Kidney (tissue), 13 donors: ENCODE measurements at regions not wholly inside any gene's neighbourhood (a gene's known extent, or its start where the extent isn't known, plus 50 kb on each side); places are given as distances from the start of the nearest gene placed in this dataset.
"Not testable (repeated sequence)": the region's sequence is repeated elsewhere in the genome, so short reads cannot be mapped to it uniquely, and the experiment has no call there.

Source experiments
- DNase-seq, 5 donors: peaks; one replicate each; pipeline ENCODE4 v3.0.0-alpha.2; 2013 to 2020
- FAIRE-seq: peaks from 2 replicates; lab custom pipeline; 2012; peaks lifted over from hg19 to GRCh38; lab: Jason Lieb, UNC
- H3K27ac ChIP-seq, 2 donors: one replicate each; pipeline ENCODE4 v1.7.0; 2013; ENCODE audit warnings: low read depth in 2 of 2, low read length in 2 of 2, inconsistent platforms in 1 of 2
- H3K27me3 ChIP-seq: one replicate; pipeline ENCODE4 v1.7.1; 2013; ENCODE audit warnings: low read length, inconsistent platforms; ENCODE audit not compliant: control insufficient read depth, insufficient read depth
- H3K36me3 ChIP-seq, 3 donors: one replicate each; pipeline versions ENCODE4 v1.7.0 to v1.7.1; 2013; ENCODE audit warnings: low read length in 3 of 3, control low read depth in 1 of 3, inconsistent platforms in 1 of 3; ENCODE audit not compliant: insufficient read depth in 3 of 3, control insufficient read depth in 2 of 3
- H3K4me1 ChIP-seq, 3 donors: one replicate each; pipeline versions ENCODE4 v1.7.0 to v1.7.1; 2013; ENCODE audit warnings: low read length in 3 of 3, inconsistent platforms in 1 of 3, low read depth in 1 of 3; ENCODE audit not compliant: control insufficient read depth in 2 of 3, insufficient read depth in 2 of 3
- H3K4me3 ChIP-seq, 3 donors: one replicate each; pipeline versions ENCODE4 v1.7.0 to v1.8.1; 2013; ENCODE audit warnings: low read length in 3 of 3, control low read depth in 1 of 3, inconsistent platforms in 1 of 3
- H3K9ac ChIP-seq, 3 donors: one replicate each; pipeline versions ENCODE4 v1.7.0 to v1.7.1; 2013; ENCODE audit warnings: low read length in 3 of 3, control low read depth in 1 of 3, inconsistent platforms in 1 of 3
- H3K9me3 ChIP-seq, 3 donors: one replicate each; pipeline versions ENCODE4 v1.7.0 to v1.7.1; 2013; ENCODE audit warnings: low read length in 3 of 3, control low read depth in 1 of 3, inconsistent platforms in 1 of 3; ENCODE audit not compliant: control insufficient read depth in 2 of 3, insufficient read depth in 1 of 3
- CTCF ChIP-seq: IDR thresholded peaks from 3 replicates; pipeline ENCODE4 v1.5.1; 2012; ENCODE audit warnings: mild to moderate bottlenecking, moderate library complexity, borderline replicate concordance; ENCODE audit not compliant: insufficient read depth; ENCODE audit errors: extremely low read depth
- intact Hi-C: fragments of 100-400 bp; cut with DNase I; formaldehyde crosslinking; loops from one replicate; pipeline ENCODE4 v1.11.1; 2022
- donor health status: control.
- donor health status: control.
- donor health status: control.
- donor health status: control.
- donor health status: control.
- donor health status: DM: yes; HTN: yes; CAD: no.
- donor health status: Normal renal cell carcinoma (clear cell type).

GRCh38 chr6:82111114-82111513, 136.4 kb downstream of the IBTK start:
- Histone ChIP-seq H3K9ac (no peak overlapping the region), H3K27ac (no peak overlapping the region), H3K9me3 (peaks cover 0 to 6% (median 0%) of the 10 kb centered on the region in 3 donors), H3K4me3 (no peak overlapping the region), H3K36me3 (no peaks in the 10 kb centered on the region), H3K4me1 (no peaks in the 10 kb centered on the region), H3K27me3 (no peaks in the 10 kb centered on the region)
- FAIRE-seq, result no peak
- DNase-seq, result no peak
- no peak for TF ChIP-seq CTCF
- intact Hi-C loops, result no loop called here

- H3K27ac ChIP-seq, FAIRE-seq, H3K27me3 ChIP-seq, intact Hi-C loops, H3K9me3 ChIP-seq, H3K9ac ChIP-seq, H3K36me3 ChIP-seq, DNase-seq, H3K4me1 ChIP-seq, H3K4me3 ChIP-seq: not testable (repeated sequence)
These were observed 144.4 kb downstream of the IBTK start for GRCh38 chr6:82103171-82103570.

- H3K9me3 ChIP-seq, DNase-seq, H3K4me3 ChIP-seq, H3K27me3 ChIP-seq, FAIRE-seq, H3K4me1 ChIP-seq, H3K27ac ChIP-seq, H3K9ac ChIP-seq, H3K36me3 ChIP-seq, intact Hi-C loops: not testable (repeated sequence)
These were observed 146.0 kb downstream of the IBTK start for GRCh38 chr6:82101374-82102114.

GRCh38 chr6:82100763-82101162, 146.8 kb downstream of the IBTK start:
- DNase-seq, intact Hi-C loops, H3K27me3 ChIP-seq, H3K9ac ChIP-seq, H3K4me3 ChIP-seq, H3K4me1 ChIP-seq, H3K36me3 ChIP-seq, H3K27ac ChIP-seq, FAIRE-seq, H3K9me3 ChIP-seq: not testable (repeated sequence)

GRCh38 chr6:82097676-82098075, 149.9 kb downstream of the IBTK start:
- FAIRE-seq, result no peak

More at GRCh38 chr6:82097676-82098075, 149.9 kb downstream of the IBTK start:
- Histone ChIP-seq H3K4me3 (no peak overlapping the region), H3K4me1 (no peaks in the 10 kb centered on the region), H3K9me3 (no peaks in the 10 kb centered on the region), H3K27me3 (no peaks in the 10 kb centered on the region), H3K27ac (no peak overlapping the region), H3K36me3 (no peaks in the 10 kb centered on the region), H3K9ac (no peak overlapping the region)
- intact Hi-C loops, result no loop called here
- no peak for DNase-seq
- no peak for TF ChIP-seq CTCF
